Tibial nerve (tissue), 4 donors: ENCODE measurements at regions not wholly inside any gene's neighbourhood (a gene's known extent, or its start where the extent isn't known, plus 50 kb on each side); places are given as distances from the start of the nearest gene placed in this dataset.

Experiments used
- CTCF ChIP-seq, 5 experiments: fragments of 200-600 bp in 3 of 5; fragments of 450-650 bp in 2 of 5; sonication (generic) in 3 of 5; IDR thresholded peaks; one replicate each; pipeline ENCODE4 v1.5.1; 2016 to 2019; ENCODE audit warnings: antibody characterized with exemption in 5 of 5, mild to moderate bottlenecking in 3 of 5, moderate library complexity in 2 of 5
- EP300 ChIP-seq, 2 donors: sonication (generic); formaldehyde crosslinking; IDR thresholded peaks; one replicate each; pipeline ENCODE4 v1.6.1; 2017; ENCODE audit warnings: antibody characterized with exemption in 2 of 2, mild to moderate bottlenecking in 1 of 2
- POLR2A ChIP-seq, 2 donors: fragments of 450-650 bp; IDR thresholded peaks; one replicate each; pipeline ENCODE4 v1.6.1; 2017; ENCODE audit warnings: antibody characterized with exemption in 2 of 2, mild to moderate bottlenecking in 2 of 2, moderate library complexity in 2 of 2

DNA sequence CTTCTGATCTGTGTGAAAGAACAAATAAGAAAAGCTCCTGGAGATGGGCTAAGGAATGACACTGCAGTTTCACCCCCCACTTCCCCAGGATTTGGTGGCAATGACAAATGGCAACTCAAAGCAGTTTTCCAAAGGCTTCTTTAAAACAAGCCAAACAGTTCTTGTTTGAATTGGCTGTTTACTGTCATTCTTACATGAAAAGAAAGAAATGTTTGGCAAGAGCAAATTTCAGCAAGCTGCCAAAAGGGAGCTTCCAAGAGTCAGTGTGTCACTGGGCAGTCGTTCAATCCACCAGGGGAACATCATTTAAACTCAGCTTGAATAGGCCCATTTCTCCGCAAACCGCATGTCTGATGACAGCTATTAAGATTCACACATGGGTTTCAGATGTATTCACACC lies 119.0 kb upstream of the RHOBTB1 start:
- TF ChIP-seq POLR2A (IDR thresholded peaks at IDR 0.05) (no peak), CTCF (IDR thresholded peaks at IDR 0.05) (no peak), EP300 (IDR thresholded peaks at IDR 0.05) (no peak)
